GM21717 (cell line): ENCODE measurements at regions not wholly inside any gene's neighbourhood (a gene's known extent, or its start where the extent isn't known, plus 50 kb on each side); places are given as distances from the start of the nearest gene placed in this dataset.

Source experiments
- ATAC-seq: cut with Tn5 transposase; IDR thresholded peaks from one replicate; pipeline ENCODE4 v1.9.1; 2021; ENCODE audit warnings: mild to moderate bottlenecking, moderate library complexity; ENCODE audit not compliant: unreplicated experiment

DNA sequence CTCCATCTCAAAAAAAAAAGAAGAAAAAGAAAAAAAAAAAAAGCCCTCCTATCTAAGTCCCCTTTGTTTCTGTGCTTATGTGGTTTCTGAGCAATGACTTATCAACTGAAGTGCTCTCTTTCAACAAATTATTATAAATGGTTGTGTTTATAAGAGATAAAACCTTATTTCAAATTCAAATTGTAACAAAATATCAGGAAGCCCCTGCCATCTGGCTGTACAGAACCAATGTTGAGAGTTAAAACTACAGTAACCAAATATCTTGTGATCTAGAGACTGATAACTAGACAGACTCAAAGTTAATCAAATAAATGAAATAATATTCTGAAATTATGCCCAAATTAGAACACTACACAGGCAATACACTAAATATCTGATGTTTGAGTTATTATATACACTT is 143.0 kb upstream of the CPNE8 start:
- no peak for ATAC-seq

DNA sequence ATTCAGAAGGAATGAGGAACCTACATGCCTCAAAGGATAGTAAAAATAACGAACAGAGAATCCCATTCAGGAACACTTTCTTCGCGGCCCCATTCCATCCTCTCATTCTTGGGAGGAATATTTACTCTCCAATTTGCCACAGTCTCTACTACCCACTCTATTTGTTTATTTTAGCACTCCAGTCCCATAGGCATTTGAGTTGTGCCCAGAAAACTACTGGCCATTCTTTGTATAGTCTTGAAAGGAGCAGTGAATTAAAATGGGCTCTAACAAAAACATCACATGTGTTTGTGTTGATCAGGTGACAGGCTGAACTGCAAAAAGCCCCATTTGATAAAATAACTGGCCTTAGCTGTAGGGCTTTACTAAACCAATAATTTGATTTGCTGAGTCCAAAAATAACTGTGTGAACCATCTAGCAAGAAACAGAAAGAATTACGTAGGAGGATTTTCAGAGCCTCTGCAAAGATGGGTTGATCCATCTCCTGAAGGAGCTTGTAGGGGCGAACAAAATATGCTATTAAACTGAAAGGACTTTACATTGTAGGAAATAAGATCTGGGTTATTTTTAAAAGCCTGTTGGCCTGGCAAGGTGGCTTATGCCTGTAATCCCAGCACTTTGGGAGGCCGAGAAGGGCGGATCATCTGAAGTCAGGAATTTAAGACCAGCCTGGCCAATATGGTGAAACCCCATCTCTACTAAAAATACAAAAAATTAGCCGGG is 142.3 kb upstream of the CPNE8 start:
- ATAC-seq: no peak

DNA sequence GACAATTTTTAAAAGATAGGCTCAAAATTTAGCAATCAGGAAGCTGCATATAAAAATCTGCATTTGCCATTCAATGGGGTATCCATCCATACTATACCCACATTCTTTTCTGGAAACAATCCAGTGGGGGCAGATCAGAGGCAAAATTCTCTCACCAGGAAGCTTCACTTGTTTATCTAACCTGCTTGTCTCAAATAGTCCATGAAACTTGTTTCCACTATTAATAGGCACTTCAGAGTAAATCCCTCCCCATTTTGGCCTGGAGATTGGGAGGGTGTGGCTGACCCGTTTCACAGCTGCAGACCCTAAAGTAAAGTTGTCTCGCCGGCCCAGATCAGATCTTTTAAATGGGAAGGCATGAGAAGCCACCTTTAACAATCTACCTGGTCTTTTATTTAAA is 139.4 kb upstream of the CPNE8 start:
- no peak for ATAC-seq

DNA sequence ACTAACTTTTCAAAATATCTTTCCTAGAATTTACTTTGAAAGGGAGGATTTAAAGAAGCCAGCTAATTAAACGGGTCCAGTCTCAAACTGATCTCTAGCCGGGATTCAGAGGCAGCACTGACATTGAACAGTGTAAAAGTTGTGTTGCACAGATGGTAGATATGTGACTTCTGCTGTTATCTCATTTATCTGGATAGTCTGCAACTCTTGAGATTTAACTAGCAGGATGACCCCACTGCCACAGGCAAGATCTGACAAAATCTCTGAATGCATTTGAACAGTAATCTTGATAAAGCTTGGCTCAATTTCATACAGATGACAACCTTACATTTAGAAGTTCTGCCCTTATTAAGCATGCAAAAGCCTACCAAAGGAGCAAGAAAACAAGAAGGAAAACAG is 138.0 kb upstream of the CPNE8 start:
- ATAC-seq: no peak

DNA sequence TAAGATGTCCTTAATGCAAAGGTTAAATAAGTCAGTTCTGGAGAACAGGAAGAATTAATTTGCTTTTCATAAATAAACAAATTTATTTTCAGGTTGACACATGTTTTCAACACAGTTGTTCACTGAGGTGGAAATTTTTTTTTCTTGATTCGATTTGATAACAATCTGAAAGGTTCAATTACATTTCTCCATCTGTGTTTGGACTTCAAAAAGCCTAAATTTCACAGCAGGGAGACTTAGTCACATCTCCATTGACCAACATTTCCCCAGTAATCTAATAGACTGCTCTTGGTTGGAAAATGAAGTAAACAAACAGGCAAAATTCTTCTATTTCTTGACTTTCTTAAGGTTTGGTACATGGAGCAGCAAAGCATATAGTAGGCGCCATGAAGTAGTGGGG is 134.9 kb upstream of the CPNE8 start:
- no peak for ATAC-seq

DNA sequence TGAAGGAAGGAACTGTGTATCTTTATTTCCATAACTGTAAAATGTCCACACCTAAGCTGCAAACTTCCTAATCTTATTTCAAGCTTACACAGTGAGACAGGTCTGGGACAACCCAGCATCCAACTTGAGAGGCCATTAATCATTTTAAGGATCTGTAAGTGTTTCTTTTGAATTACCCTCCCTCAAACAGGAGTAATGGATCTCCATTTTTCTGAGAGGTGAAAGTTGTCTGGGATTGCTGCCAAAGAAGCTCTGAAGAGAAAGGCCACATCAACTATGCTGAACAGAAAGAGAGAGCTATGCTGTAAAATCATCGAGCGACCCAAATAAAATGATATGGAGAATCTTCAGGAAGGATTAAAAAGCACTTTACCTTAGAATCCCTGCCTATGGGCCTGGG is 131.7 kb upstream of the CPNE8 start:
- ATAC-seq: no peak

DNA sequence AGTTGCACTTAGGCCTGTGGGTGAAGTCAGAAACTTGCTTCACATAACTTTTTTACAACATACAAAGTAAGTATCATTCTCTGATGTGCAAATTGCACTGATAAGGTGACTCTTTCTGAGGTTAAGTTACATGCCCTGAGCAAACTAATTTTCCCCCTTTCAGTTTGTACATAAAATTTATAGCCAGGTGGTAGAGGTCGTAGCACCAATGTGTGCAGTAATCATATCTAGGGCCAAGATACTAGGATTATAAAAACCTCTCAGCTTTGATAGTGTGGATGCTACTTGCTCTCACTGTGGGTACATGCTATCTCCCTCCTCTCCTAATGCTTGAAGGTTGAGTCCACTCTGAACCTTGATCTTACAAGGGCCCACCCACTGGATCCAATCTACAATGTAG is 130.7 kb upstream of the CPNE8 start:
- no peak for ATAC-seq

DNA sequence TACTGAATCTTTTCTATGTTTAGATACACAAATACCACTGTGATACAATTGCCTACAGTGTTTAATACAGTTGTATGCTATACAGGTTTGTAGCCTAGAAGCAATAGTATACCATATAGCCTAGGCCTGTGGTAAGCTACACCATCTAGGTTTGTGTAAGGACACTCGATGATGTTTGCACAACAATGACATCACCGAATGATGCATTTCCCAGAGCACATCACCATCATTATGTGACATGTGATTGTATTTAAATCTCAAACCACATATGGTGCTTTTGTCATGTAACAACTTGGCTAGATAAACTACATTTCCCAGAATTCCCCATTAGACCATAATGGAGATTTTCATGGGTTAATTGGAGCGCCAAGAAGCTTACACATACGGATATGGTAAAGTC is 128.4 kb upstream of the CPNE8 start:
- ATAC-seq: no peak

DNA sequence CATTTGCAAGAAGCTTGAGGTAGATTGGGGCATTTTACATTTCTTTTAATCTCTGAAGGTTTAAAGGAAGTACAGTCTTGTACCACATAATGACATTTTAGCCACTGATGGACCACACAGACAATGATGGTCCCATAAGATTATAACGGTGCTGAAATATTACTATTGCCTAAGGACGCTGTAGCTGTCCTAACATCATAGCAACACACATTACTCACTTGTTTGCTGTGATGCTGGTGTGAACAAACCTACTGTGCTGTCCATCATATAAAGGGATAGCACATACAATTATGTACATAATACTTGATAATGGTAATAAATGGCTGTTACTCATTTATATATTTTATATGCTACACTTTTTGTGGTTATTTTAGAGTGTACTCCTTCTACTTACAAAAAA is 127.1 kb upstream of the CPNE8 start:
- ATAC-seq: no peak

DNA sequence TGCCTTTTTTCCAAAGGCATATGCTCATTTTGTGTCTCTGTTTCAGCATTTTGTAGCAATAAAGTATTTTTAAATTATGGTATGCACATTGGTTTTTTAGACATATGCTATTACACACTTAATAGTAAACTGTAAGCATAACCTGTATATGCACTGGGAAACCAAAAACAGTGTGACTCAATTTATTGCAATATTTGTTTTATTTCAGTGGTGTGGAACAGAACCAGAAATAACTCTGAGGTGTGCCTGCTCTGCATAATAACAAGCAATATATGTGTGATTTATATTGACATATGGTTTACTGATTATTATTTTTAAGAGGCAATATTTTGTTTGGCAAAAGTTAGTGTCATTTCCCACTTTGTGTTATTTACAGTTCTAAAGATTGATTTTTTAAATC is 126.6 kb upstream of the CPNE8 start:
- no peak for ATAC-seq

DNA sequence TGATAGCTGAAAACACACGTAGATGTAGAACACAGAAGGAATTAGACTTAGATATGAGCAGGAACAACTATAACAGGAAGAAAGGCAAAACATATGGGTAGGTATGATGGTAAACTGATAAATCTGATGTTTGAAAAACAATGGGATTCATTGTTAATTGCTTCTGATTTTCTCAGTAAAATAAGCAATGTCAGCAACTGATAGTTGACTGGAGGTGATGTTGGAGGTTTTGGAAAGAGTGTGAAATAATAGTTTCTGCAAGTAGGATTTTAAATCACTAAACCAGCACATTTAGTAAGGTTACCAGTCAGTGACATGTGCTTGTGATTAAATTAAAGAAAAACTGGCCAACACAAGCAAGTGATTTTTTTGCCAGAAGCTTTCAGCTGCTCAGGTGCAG is 123.0 kb upstream of the CPNE8 start:
- no peak for ATAC-seq

DNA sequence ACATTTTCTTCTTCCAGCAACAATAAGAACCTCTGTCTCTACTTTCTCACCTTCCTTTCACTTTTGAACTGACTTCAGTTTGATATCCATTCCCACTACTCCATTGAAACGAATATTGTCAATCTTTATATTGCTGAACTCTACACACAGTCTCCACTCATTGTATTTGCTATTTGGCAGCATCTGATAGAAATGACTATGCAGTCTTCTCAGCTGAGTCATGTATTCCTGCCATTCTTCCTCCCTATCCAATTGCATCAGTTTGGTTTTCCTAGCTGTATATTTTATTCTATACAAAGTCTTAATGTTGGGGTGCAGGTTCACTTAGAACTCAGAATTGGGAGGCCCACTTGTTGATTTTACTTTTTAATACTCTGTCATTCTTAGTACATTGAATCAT is 107.5 kb upstream of the CPNE8 start:
- ATAC-seq: no peak

DNA sequence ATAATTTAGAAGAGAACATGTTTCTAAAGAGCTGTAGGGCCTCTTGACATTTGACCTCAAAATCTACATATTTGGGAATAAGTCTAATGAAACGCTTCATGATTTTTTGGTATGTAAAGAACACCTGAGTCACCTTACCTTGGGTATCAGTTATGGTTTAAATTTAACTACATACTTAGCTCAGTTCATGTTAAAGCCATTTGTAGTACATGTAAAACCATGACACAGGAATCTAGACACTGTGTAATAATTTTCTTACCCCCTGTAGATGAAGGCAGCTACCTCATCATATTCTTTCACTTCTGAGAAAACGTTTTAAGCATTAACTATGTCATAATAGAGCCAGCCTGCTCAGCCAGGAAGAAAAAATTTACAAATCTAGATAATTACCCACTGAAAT is 105.8 kb upstream of the CPNE8 start:
- ATAC-seq: no peak

DNA sequence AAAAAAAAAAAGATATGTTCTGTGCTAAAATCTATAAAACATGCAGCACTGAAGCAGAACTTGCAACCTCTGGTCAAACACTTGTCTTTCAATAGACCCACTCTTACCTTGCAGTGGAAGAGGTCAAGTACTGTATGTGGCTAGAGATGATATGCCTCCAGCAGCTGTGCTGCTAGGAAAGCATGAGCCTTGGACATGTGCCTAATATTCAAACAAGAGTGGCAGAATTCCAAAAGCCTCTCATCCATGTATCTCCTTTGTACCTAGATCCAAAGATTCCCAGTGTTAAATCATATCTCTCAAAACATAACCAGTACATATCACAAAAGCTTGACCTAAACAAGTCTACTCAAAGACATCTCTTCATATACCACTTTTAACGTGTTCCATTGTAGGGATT is 105.0 kb upstream of the CPNE8 start:
- no peak for ATAC-seq

DNA sequence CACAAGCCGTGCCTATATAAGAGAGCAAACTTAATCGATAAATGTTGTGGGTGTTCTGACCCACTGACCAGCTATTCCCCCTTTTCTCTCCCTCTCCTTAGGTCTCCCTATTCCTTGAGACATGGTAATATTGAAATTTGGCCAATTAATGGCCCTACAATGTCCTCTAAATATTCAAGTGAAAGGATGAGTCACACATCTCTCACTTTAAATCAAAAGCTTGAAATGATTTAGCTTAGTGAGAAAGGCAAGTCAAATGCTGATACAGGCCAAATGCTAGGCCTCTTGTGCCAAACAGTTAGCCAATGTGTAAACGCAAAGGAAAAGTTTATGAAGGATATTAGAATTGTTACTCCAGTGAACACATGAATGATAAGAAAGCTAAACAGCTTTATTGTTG is 102.2 kb upstream of the CPNE8 start:
- ATAC-seq: no peak

DNA sequence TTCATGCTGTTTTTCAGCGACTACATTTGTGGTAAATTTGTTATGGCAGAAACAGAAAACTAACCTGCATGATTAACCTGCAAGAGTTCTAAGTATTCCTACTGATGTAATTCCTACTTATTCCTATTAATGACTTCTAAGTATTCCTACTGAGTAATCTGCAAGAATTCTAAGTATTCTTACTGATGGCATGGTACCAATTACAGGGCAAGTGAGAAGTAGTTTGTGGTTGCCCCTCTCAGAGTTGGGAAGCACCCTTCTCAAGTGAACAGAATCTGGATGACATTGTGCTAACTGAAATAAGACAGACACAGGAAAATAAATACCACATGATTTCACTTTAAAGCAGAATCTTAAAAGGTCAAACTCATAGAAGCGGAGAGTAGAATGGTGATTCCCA is 100.9 kb upstream of the CPNE8 start:
- no peak for ATAC-seq

DNA sequence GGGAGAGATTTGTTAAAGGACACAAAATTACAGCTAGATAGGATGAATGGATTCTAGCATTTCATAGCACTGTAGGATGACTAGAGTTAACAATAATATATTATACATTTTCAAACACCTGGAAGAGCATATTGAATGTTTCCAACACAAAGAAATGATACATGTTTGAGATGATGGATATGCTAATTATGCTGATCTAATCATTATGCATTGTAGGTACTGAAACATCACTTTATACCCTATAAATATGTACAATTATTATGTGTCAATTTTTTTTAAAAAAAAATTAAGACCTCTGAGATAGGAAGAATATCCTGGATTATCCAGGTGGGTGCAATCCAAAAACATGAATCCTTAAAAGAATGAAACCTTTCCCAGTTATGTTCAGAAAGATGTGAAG is 100.3 kb upstream of the CPNE8 start:
- ATAC-seq: no peak

DNA sequence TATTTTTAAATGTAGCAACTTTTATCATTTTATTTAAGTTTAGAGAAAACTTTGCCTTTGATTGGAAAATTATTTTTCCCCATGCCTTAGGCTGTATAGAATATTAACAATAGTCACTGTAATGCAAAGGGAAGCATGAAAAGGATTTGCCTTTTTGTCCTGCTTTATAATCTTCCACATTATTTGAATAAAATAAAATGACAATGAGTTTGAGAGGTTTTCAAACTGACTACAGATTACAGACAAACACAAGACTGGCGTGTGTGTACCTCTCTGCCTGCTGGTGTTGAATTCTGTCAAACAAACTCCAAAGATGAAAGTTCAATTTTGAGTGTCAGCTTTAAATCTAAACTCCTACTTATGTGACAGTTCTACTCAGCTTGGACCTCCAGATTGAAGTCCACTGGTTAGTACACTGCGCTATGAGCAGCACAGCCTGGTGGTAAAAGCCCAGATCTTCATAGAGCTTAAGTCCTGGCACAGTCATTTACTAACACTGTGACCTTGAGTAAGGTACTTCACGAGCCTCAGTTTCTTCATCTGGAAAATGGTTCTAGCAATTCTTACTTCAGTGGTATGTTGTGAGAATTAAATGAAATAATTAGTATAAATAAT is 98.3 kb upstream of the CPNE8 start:
- ATAC-seq: no peak

DNA sequence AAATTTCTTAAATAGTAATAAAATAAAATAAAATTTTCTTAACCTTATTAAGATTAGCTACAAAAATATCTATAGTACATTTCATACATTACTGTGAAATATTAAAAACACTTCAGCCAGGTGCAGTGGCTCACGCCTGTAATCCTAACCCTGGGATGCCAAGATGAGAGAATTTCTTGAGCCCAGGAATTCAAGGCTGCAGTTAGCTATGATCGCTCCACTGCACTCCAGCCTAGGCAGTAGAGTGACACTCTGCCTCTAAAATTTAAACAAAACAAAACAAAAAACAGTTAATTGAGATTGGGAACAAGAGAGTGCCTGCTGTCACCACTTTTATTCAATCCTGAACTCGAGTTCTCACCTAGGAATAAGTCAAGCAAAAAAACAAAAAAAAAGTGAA is 95.0 kb upstream of the CPNE8 start:
- ATAC-seq: no peak

DNA sequence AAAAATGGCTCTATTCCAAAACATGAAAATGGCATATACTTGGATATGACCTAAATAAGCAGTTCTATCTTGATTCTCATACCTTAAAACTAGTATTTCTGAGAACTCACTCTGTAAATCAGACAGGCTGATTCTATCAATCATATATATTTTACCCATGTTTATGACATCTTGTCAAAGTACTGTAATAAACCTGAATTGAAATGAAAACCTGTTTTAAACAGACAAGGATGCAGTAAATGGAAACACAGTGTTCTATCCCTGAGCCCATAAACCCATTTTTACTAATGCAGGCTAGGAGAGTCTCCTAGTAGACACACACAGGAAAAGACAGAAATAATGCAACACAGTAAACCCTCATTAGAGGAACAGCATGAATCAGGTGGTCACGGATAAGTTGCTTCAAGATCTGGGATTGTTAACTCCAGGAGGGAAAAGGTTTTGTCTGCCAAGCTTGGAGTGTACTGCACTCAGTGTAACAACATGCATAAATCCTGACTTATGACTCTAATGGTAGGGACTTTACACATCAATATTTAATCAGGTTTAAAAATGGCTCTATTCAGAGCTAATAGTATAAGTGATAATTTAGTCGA is 93.6 kb upstream of the CPNE8 start:
- ATAC-seq: no peak

DNA sequence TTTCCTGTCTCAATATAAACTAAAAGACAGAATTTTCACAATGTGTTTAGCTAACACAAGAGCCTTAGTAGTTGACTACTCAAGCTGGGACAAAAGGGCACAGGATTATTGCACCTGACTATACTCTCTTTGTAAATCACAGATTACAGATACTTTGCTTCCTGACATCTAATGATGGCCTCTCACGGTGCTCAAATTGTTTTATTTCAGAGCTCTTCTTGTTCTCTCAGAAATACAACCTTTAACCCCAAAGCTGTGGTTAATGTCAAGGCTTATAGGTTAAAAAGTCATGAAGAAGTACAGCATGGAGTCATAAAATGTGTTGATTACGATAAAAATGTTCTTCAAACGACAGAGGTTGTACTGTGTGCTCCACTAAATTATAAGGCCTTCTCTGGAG is 89.9 kb upstream of the CPNE8 start:
- ATAC-seq: no peak

DNA sequence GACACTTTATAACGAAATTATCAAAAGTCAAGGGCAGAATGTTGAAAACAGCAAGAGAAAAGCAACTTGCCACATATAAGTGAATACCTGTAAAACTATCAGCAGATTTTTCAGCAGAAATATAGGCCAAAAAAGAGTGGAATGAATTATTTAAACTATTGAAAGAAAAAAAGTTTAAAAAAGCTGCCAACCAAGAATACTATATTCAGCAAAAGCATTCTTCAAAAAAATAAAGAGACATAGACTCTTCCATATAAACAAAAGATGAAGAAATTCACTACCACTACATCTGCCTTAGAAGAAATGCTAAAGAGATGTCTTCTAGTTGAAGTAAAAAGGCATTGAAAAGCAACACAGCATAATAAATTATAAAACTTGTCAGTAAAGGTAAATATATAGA is 80.6 kb upstream of the CPNE8 start:
- ATAC-seq: no peak

DNA sequence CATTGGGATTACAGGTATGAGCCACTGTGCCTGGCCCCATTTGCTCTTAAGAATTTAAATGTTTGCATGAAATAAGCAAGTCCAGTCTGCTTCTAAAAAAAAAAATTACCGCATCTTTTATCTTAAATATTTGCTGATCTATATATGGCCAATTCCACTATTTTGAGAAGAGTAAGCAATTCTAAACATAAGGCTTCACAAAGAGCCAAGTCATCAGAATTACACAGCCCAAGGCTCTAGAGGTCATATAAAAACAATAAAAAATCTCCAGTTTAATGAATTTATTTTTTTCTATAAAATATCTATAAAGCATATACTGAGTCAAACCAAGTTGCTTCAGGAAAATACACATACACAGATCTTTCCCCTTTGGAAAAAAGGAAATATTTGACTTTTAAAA is 79.0 kb upstream of the CPNE8 start:
- ATAC-seq: no peak
